Stimulated activated CD4-positive, alpha-beta T cell treated with anti-CD3 and anti-CD28 coated beads, Interleukin-12 subunit alpha, Interleukin-12 subunit beta, amount 100 ng/mL, for 4 hours (primary cell): ENCODE measurements at regions not wholly inside any gene's neighbourhood (a gene's known extent, or its start where the extent isn't known, plus 50 kb on each side); places are given as distances from the start of the nearest gene placed in this dataset.
"Not testable (repeated sequence)": the region's sequence is repeated elsewhere in the genome, so short reads cannot be mapped to it uniquely, and the experiment has no call there.

ENCODE experiments used
- DNase-seq: peaks from one replicate; pipeline ENCODE4 v3.0.0-alpha.2; 2020

DNA sequence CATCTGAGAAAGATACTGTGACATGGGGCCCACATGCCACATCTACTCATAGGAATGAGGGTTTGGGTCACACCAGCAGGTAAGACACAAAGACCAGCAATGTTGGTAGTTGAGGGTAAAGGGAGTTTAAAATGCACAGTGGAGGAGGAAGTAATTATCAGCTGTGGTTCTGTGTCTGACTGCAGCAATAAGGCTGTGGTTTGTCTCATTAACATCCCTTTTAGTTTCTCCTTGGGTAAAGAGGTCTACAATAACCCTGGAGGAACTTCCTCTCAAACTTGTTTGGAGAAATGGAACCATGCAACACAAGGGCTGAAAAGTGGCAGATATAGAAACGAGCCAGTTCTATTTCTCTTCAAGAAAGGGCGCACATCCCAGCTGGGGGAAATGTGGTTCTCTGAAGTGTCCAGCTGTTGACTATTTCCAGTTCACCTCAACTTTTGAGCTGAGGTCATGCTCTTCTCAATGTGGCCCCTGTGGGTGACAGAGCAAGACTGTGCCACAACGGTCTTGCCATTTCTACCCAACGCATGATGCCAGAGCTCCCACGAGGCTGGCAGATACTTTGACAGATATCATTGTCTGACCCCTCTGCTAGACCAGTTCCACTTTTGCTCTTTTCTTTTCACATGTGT is 234.3 kb downstream of the SQOR start:
- no peak for DNase-seq

DNA sequence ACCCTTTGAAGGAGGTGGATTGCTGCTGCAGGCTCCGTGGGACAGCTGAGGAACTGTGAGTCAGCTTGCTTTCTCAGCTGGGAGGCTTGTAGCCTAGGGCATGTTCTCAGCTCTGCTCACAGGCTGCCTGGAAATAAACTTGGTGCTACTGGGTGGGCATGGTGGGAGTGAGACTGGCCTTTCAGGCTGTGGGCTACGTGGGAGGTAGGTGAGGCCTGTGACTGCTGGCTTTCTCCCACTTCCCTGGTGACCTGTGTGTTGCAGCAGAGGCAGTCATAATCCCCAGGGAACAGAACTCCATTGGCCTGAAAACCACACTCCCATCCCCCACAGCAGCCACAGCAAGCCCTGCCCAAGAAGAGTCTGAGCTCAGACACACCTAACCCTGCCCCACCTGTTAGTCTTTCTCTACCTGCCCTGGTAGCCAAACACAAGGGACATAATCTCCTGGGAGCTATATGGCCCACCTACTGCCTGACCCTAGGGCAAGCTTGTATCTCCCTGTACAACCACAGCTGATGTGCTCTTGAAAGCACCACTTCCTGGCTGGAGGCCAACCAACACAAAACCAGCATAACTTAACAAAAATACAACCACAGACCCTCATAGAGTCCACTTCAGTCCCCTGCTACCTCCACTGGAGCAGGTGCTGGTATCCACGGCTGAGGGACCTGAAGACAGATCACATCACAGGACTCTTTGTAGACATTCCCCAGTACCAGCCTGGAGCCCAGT is 236.5 kb downstream of the SQOR start:
- no peak for DNase-seq

DNA sequence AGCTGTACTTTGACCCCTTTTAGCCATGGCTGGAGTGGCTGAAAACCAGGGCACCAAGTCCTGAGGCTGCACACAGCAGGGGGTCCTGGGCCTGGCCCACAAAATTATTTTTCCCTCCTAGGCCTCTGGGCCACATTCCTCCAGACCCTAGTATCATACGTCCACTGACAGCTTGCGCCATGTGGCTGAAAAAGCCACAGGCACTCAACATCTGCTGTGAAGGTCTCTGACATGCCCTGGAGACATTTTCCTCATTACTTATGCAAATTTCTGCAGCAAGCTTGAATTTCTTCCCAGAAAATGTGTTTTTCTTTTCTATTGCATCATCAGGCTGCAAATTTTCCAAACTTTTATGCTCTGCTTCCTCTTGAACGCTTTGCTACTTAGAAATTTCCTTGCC is 239.0 kb downstream of the SQOR start:
- DNase-seq, result no peak

DNA sequence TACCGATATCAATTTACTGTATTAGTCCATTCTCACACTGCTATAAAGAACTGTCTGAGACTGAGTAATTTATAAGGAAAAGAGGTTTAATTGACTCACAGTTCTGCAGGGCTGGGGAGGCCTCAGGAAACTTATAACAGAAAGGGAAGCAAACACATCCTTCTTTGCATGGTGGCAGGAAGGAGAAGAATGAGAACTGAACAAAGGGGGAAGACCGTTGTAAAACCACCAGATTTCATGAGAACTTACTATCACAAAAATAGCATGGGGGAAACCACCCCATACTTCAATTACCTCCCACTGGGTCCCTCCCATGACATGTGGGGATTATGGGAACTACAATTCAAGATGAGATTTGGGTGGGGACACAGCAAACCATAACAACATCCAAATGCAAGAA is 239.7 kb downstream of the SQOR start:
- not testable (repeated sequence) for DNase-seq

DNA sequence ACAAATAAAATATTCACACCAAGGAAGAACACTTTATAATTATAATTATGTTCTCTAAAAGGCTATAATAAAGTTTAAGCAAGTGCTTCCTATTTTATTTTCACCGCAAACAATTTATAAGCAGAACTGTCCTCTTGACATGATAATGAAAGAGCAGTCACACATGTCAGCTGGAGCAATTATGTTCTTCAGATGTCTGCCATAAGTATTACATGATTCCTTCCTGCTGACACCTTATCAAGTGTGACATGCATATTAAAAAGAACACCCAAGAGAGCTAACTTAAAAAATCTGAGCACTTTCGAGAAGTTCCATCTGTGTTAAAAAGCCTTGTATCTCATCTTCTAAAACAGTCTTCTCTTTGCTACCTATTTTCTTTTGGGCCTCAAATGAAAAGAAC is 249.5 kb downstream of the SQOR start:
- DNase-seq, result no peak

DNA sequence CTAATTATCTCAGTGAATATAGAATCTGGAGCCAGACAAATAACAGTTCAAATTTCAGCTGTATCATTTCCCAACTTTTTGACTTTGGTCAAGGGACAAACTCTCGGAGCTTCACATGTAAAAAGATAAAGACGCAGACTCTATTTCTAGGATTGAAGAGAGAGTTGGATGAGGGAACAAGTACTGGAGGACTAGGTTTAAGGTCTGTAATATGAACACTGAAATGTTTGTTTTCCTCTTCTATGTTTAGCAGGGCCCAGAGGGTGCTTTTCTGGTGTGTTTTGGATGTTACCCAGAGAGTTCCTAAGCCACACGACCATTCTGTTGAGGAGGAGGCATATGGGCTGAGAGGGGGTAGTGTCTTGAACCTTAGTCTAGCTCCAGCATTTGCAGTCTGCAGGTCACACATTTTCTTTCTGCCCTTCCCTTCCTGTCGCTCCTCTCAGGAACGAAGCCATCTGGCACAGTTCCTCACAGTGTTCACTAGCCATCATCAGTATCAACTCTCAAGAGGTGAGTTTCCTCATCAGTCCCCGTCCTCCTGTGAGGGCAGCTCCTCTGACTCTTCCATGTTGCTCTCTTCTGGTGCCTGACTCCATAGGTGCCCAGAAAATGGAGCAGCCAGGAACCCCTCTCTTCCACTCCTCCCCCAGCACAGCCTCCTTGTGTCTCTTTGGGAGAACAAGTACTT is 250.1 kb downstream of the SQOR start:
- no peak for DNase-seq

DNA sequence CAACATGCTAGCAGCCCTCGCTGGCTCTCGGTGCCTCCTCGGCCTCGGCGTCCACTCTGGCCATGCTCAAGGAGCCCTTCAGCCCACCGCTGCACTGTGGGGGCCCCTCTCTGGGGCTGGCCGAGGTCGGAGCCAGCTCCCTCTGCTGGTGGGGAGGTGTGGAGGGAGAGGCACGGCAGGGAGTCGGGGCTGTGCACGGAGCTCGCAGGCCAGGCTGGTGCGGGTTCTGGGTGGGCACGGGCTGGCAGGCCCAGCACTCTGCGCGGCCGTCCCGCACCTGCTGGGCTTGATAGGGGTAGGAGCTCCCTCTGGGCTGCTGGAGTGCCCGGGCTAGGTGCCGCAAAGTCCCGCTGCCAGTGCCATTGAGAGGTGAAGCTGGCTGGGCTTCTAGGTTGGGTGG is 251.0 kb downstream of the SQOR start:
- DNase-seq, result no peak

DNA sequence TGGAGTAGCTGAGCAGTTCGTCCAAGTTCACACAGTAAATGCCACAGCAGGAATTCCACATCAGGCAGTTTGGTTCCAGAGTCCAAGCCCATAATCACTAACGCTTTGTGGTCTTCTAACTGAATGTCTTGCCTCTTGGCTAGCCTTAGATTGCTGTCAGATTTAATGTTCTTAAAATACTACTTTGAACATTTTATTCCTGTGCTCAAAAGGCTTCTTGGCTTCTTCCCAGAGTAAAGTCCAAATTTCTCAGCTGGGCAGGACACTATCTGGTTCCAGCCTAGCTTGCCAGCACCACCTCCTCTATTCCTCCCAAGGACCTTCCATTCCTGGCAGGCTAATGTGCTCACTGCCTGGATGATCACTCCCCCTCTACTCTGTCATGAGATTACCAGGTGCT is 256.9 kb downstream of the SQOR start:
- DNase-seq, result no peak

DNA sequence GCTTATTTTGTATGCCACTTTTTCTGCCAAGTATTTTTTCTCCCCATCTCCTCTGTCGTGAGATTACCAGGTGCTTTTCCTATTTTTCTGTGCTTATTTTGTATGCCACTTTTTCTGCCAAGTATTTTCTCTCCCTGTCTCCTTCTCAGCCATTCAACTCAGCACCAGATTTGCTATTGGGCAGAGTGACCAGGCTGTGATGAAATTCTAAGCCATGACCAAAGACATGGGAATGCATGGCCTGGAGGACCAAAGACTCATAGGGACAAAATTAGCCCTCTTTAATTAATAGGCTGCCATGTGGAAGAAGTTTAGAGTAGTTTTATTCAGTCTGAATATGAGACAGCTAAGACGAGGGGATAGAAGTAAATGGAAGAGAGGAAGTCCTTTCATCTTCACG is 257.4 kb downstream of the SQOR start:
- no peak for DNase-seq

DNA sequence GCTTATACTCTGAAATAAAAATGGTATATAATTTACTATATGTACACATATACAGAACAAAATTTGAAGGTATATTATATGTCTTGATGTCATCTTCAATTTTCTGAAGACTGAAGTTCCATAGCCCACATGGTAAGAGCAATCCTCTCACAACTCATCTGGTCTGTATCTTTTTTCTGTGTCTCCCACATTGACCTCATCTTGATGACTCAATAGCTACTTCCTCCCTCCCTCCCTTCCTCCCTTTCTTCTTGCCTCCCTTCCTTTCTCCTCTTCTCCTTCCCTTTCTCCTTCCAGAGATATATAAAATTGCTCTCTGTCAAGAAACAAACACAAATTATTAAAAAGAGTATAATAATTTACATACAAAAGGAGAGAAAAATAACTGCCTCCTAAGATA is 268.5 kb downstream of the SQOR start:
- no peak for DNase-seq

DNA sequence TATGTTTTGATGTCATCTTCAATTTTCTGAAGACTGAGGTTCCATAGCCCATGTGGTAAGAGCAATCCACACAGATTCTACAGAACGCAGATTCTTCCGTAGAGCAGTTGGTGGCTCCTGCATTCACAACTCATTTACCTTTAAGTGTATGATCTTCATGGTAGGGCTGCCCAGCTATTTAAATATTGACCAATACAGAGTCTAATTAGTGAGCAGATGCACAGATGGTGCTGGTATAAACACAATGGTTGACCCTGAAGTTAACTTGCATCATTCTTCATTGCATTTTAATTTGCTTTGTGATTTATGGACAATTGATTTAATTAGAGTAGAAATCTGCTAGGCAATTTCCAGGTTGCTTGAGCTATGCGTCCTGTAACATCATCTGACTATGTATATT is 269.2 kb downstream of the SQOR start:
- no peak for DNase-seq

DNA sequence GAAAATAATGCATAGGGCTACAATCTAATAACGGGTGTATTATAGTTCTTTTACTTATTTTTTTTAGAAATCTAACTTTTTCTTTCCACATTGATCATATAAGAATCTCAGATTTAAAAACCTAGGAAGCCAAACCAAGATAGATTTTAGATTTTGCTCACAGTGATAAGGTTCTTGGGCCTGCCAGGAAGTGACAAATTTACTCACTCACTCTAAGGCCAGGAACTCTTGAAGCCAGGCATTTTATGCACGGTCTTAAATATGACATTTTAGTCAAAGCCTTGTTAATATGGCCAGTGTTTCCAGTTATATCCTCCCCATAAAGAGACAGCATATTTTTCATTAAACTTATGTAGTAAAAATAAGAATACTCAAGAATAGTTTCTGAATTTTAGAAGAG is 271.4 kb downstream of the SQOR start:
- DNase-seq, result no peak

DNA sequence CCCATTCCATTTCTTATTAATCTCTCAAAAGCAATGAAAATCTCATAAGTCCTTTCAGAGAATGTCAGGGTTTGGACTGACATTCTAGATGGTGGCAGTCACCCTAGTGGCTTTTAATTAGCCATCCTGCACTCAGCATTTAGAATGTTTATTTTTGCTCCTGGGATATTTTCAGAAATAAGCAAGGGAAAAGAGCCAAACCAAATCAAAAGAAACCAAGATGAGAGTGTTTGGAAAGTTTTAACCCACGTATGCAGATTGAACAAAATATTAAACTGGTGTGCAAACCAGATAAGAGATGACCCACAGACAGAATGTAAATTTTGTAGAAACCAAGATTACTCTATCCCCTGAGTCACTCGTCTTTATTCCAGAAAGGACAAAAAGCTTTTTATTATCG is 275.8 kb downstream of the SQOR start:
- DNase-seq, result no peak

DNA sequence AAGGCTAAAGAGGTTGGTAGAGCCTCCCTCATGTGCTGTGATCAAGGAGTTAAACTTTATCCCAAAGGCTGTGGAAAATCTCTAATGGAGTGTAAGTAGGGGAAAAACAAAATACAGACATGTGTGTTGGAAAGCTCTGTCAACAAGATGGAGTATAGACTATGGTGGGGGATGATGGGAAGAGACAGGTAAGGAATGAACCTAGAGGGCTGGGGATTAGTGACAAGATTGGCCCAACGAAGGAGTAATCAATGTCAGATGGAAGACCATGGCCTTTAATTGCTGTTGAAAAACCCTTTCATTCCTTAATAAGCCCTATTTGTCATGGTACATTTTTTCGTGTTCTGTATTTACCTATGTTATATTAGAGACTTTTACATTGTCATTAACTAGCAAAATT is 278.6 kb downstream of the SQOR start:
- DNase-seq, result no peak

DNA sequence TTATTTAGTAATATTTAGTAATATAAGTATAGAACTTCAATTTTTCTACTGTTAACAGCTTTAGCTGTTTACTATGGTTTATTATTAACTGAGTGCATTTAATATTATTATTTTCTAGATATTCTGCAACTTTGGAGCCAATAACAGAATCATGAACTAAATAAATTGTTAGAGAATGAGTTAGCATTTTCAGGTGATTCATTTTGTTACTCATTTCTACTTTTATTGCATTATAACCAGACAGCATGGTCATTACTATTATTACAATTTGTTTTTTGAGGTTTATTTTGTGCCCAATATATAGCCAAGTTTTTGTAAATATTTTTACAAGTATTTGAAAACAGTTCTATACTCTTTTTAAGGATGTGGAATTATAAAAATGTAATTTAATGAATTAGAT is 279.6 kb downstream of the SQOR start:
- DNase-seq, result no peak

DNA sequence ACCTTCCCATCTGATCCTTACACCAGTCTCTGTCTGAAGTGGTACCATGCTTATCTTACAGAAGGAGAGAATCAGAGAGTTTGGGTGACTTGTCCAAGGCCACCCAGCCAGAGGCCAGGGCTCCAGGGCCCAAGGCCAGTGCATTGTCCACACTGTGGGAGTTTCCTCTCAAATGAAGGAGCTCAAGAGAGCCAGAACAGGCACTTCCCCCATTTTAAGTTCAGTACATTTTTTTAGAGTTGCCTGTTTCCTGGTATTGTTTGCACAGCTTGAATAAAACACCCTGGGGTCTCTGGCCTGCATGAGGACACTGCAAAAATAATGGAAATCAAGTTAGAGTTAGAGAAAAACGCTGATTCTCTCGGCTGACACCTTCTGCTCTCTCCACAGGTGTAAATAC is 284.0 kb downstream of the SQOR start:
- DNase-seq, result no peak

DNA sequence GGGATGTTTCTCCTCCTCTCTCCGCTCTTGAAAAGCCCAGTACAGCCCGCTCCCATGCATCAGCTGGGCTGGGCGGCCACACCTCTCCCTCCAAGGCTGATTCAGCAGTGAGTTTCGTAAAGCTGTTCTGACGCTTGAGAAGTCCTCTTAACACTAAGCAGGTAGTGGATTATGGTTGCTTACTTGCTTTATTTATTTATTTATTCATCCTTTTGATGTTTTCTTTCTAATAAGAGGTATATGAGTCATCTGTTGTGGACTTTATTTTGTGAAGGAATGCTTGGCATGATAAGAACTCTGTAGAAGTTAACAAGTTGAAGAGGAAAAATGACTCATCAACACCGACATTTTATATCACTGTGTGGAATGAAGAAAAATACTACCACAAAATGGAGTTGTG is 285.0 kb downstream of the SQOR start:
- DNase-seq, result no peak

DNA sequence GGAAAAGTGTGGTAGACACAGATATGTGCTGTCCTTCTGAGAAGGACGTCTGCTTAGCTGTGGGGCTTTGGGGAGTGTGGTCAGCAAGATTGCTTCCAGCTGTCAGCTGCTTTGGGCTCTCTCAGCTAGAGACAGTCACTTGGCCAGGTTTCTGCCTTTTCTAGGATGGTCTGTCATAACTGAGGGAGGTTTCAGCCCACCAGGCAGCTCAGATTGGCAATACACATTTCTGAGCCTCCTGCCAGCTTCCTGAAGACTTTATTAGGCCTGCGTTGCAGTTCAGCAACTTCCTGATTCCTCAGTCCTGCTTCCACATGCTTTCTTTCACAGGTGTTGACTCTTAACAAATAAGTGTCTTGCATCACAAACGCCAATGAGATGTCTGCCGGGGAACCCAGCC is 286.5 kb downstream of the SQOR start:
- no peak for DNase-seq

DNA sequence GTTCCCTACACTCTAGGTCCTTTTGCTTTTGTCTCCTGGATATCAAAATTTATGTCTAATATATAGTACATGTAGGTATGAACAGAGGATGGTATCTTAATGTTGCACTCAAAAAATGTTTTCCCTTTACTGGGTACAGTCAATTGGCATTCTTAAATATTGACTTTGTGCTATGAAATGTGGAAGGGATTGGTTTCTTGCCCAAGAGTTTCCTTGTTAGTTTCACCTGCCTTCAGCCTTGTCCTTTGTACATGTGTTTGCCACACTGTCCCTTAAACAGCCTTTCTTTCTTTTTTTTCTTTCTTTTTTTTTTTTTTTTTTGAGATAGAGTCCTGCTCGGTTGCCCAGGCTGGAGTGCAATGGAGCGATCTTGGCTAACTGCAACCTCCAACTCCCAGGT is 287.1 kb downstream of the SQOR start:
- no peak for DNase-seq

DNA sequence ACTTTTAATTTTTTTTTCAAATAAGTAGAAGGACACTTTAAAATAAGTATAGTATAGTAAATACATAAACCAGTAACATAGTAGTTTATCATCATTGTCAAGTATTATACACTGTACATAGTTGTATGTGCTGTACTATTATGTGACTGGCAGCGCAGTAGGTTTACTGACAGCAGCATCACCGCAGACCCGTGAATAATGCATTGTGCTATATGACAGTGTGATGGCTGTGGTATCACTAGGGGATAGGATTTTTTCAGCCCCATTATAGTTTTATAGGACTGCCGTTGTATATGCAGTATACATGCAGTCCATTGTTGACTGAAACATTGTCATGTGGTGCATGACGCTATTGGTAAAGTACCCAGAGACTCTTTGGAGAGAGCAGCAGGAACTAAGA is 306.5 kb downstream of the SQOR start:
- no peak for DNase-seq

DNA sequence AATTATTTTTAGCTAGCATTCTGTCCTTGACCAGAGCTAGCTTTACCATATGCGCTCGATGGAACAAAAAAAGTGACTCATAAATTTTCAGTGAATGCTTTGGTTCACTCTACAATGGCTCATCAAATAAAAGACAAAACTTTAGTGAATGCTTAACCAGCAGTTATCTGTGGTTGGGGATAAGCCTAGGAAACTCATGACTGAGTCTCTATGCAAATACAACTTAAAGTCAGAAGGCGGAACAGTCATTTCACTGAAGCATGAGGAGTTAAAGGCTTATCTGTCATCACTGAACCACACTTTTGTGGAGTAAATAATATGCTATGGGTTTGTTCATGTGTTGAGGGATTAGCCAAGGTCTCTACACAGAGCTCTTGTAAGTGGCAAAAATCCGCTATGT is 308.4 kb downstream of the SQOR start:
- DNase-seq, result no peak

DNA sequence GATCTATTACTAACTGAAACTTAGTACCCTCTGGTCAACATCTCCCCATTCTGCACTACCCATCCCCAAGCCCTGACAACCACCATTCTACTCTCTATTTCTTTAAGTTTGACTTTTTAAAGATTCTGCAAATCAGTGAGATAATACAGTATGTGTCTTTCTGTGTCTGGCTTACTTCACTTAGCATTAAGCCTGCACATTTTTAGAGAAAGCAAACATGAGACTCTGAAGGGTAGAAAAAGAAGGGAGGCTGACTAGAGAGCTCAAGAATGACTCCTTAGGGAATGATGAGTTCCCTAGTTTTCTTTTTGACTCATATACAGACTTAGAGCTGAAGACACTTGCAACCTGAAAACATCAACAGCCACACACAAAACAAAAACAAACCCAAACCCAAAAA is 311.3 kb downstream of the SQOR start:
- no peak for DNase-seq

DNA sequence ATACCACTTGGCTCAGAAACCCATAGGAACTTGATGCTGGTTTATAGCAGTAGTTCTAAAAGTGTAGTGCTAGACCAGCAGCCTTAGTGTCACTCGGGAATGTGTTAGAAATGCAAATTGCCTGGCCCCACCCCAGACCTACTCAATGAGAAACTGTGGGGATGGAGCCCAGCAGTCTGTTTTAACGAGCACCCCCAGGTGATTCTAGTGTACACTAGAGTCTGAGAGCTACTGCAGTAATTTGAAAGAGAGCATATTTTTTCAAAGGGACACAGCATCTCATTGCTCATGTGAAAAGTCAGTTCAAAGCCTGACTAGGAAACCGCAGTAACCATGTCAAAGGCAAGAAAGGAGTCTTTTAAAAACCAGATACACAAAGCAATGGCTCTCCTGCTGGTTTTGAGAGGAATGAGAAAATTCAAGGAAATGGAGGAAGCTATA is 313.4 kb downstream of the SQOR start:
- no peak for DNase-seq

DNA sequence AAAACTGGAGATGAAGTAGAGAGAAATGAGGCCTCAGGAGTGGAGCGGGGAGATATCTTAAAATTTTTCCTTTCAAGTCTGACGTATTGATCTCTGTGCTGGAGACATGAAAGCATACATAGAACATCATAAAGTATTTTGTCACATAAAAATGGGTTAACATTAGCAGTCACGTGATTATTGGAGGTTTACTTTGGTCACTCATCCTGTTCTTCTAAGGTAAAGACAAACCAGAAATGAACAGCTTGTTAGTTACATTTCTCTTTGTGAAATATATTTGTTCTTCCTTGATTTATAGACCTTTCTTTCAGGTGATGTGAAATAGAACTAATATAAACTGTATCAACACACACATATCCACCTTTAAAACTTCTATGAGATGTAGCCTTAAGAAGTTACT is 324.1 kb downstream of the SQOR start:
- no peak for DNase-seq

DNA sequence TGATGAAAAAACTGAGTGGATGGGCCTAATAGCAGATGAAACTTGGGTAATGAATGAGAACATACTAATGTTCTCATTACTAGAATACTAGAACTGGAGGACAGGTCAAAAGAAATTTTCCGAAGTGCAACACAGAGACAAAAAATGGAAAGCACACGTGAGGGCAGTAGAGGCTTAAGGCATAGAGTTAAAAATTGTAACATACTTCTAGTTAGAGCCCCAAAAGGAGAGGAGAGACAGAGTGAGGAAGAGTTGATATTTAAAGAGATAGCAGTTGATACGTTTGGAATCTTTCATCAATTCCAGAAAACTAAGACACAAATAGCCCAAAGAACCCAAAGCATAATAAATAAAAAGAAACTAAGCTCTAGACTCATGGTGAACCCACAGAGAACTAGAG is 327.9 kb downstream of the SQOR start:
- DNase-seq, result no peak
